ENCODE measurements at regions not wholly inside any gene's neighbourhood (a gene's known extent, or its start where the extent isn't known, plus 50 kb on each side); places are given as distances from the start of the nearest gene placed in this dataset.

- TF ChIP-seq CTCF (IDR thresholded peaks at IDR 0.05; ENCODE audit: low read depth, low read length, missing control alignments): no peak
- H3K4me3 ChIP-seq (ENCODE audit: low read depth, low read length): no peak overlapping the region
- DNase-seq (ENCODE audit: low read depth): peak; percentile 2
Observed at GRCh38 chrX:8971116-8971515, 62.8 kb downstream of the FAM9B start.

DNA sequence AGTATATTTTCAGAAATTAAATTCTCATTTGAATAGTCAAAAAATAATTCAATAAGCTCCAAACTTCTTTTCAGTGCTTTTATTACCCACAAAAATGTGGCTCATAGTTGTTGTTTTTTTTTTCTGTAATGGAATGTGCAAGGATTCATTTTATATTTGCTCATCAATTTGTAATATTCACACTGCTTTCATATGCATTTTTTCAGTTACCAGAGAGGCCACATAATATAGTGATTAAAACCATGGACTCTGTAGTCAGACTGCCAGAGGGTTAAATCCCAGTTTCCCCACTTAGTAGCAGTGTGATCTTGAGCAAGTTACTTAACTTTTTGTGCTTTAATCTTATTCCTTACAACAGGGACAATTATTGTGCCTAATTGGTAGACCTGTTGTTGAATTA, 64.5 kb downstream of the FAM9B start:
- no peak for DNase-seq (ENCODE audit: low read depth)
- TF ChIP-seq CTCF (IDR thresholded peaks at IDR 0.05; ENCODE audit: low read depth, low read length, missing control alignments): no peak

GRCh38 chrX:8967461-8967860, 66.5 kb downstream of the FAM9B start:
- DNase-seq (ENCODE audit: low read depth): no peak
- TF ChIP-seq CTCF (IDR thresholded peaks at IDR 0.05; ENCODE audit: low read depth, low read length, missing control alignments): no peak
- no peak overlapping the region for H3K4me3 ChIP-seq (ENCODE audit: low read depth, low read length)

More for the DNA sequence above, 64.5 kb downstream of the FAM9B start:
- no peak overlapping the region for H3K4me3 ChIP-seq (ENCODE audit: low read depth, low read length)

GRCh38 chrX:8960957-8961468, 72.9 kb downstream of the FAM9B start:
- H3K4me3 ChIP-seq (ENCODE audit: low read depth, low read length): no peak overlapping the region
- TF ChIP-seq CTCF (IDR thresholded peaks at IDR 0.05; ENCODE audit: low read depth, low read length, missing control alignments): no peak
- no peak for DNase-seq (ENCODE audit: low read depth)

DNA sequence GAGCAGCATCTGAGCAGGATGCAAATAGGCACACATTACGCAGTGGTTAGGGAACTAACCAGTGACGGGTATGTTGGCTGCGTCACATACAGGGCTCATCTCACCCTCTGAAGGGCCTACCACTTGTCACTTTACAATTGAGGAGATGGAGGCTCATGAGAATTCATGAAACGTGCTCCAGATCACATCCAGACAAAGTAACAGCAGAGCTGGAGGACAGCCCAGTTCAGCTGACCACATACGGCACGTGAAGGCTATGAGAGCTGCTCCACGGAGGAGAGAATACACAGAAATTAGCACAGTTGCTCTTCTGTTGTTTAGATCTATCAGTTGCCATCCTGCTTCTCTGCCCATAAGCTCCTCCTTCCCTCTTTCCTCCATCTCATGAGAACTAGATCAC, 78.4 kb downstream of the FAM9B start:
- TF ChIP-seq CTCF (IDR thresholded peaks at IDR 0.05; ENCODE audit: low read depth, low read length, missing control alignments): no peak
- DNase-seq (ENCODE audit: low read depth): no peak
- H3K4me3 ChIP-seq (ENCODE audit: low read depth, low read length): no peak overlapping the region

DNA sequence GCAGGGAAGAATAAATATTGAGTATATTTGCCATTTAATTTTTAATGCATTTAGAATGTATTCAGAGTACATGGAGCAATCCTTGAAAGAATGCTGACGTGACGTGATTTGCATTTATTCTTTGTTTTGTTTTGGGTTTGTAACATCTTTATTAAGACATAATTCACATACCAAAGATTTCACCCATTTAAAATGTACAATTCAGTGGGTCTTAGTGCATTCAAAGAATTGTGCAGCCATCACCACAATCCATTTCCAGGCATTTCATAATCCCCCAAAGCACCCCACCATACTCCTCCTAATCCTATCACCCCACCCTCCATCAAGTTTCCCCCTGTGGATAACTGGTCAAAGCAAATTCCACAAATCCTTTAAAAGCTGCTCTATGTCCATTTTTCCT, 87.4 kb downstream of the FAM9B start:
- H3K4me3 ChIP-seq (ENCODE audit: low read depth, low read length): no peak overlapping the region
- no peak for TF ChIP-seq CTCF (IDR thresholded peaks at IDR 0.05; ENCODE audit: low read depth, low read length, missing control alignments)
- no peak for DNase-seq (ENCODE audit: low read depth)

DNA sequence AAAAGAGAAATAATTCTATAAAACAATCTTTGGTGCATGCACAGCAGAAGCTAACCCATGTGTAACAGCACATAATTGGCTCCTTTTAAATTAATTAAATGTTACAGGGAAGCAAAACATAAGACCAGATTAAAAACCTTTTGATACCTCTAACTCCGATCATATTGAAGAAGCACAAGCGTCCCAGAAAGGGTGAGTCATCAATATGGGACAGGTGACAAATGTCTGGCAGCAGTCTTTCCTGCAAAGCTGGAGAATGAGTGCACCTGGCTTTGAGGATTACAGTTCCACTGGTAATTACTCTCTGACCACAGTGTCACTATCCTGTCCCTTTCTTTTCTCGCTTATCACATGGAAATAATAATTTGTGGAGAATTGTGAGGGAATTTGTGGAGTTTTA, 94.6 kb downstream of the FAM9B start:
- TF ChIP-seq CTCF (IDR thresholded peaks at IDR 0.05; ENCODE audit: low read depth, low read length, missing control alignments): no peak
- no peak for DNase-seq (ENCODE audit: low read depth)
- no peak overlapping the region for H3K4me3 ChIP-seq (ENCODE audit: low read depth, low read length)
